Upper lobe of left lung (tissue), 6 donors: ENCODE measurements at regions not wholly inside any gene's neighbourhood (a gene's known extent, or its start where the extent isn't known, plus 50 kb on each side); places are given as distances from the start of the nearest gene placed in this dataset.

ENCODE experiments used
- ATAC-seq, 2 donors: fragments of 200-7000 bp; cut with Tn5 transposase; one replicate each; pipeline ENCODE4 v1.9.1; 2022; ENCODE audit warnings: mild to moderate bottlenecking in 2 of 2, moderate library complexity in 2 of 2; ENCODE audit not compliant: low FRiP score in 2 of 2
- DNase-seq, 2 donors: peaks; one replicate each; pipeline ENCODE4 v3.0.0-alpha.2; 2019 to 2020
- H3K27ac ChIP-seq, 4 donors: fragments of 200-600 bp; sonication (generic); one replicate each; pipeline ENCODE4 v1.5.1; 2016 to 2019
- H3K27me3 ChIP-seq, 4 donors: fragments of 200-600 bp; sonication (generic); one replicate each; pipeline ENCODE4 v1.5.1; 2017 to 2019
- H3K36me3 ChIP-seq, 4 donors: fragments of 200-600 bp; sonication (generic); one replicate each; pipeline ENCODE4 v1.5.1; 2016 to 2019
- H3K4me1 ChIP-seq, 4 donors: fragments of 200-600 bp; sonication (generic); one replicate each; pipeline ENCODE4 v1.5.1; 2018 to 2019
- H3K4me3 ChIP-seq, 4 donors: fragments of 200-600 bp; sonication (generic); one replicate each; pipeline ENCODE4 v1.5.1; 2017 to 2019; ENCODE audit warnings: mild to moderate bottlenecking in 2 of 4, moderate library complexity in 1 of 4
- H3K9me3 ChIP-seq, 4 donors: fragments of 200-600 bp; sonication (generic); one replicate each; pipeline ENCODE4 v1.5.1; 2018 to 2019
- CTCF ChIP-seq, 6 experiments: fragments of 450-650 bp in 4 of 6; fragments of 200-600 bp in 2 of 6; sonication (generic) in 2 of 6; IDR thresholded peaks; one replicate each; pipeline ENCODE4 v1.5.1; 2016 to 2019; ENCODE audit warnings: antibody characterized with exemption in 6 of 6
- EP300 ChIP-seq, 4 donors: sonication (generic); formaldehyde crosslinking; IDR thresholded peaks; one replicate each; pipeline ENCODE4 v1.5.1; 2017; ENCODE audit warnings: antibody characterized with exemption in 4 of 4, control low read depth in 2 of 4
- POLR2A ChIP-seq, 4 donors: fragments of 450-650 bp; IDR thresholded peaks; one replicate each; pipeline ENCODE4 v1.5.1; 2016 to 2017; ENCODE audit warnings: antibody characterized with exemption in 4 of 4, mild to moderate bottlenecking in 2 of 4
- POLR2AphosphoS5 ChIP-seq, 2 donors: sonication (generic); formaldehyde crosslinking; IDR thresholded peaks; one replicate each; pipeline ENCODE4 v1.5.1; 2017; ENCODE audit warnings: antibody characterized with exemption in 2 of 2
- WGBS, 2 donors: methylation state at CpG; one replicate each; pipeline ENCODE4 v1.1.5; 2017 to 2018; 5-methylcytosine and 5-hydroxymethylcytosine counted together
- donor health status: DM: no; HTN: no; CAD: no; lungs with moderate emphysema.
- donor health status: DM: no; HTN: yes; CAD: no; lungs with severe emphysema.

- H3K27ac ChIP-seq: no peak overlapping the region
- TF ChIP-seq POLR2AphosphoS5 (IDR thresholded peaks at IDR 0.05) (no peak), CTCF (IDR thresholded peaks at IDR 0.05) (no peak), EP300 (IDR thresholded peaks at IDR 0.05) (no peak), POLR2A (IDR thresholded peaks at IDR 0.05) (no peak)
- H3K4me1 ChIP-seq: no peaks in the 10 kb centered on the region
- H3K9me3 ChIP-seq: no peaks in the 10 kb centered on the region
- H3K4me3 ChIP-seq: no peak overlapping the region
- DNase-seq: no peak
- H3K27me3 ChIP-seq: no peaks in the 10 kb centered on the region
- 43 to 49% methylated on average over 2 of the region's 2 CpGs for WGBS, 2 donors
- no peaks in the 10 kb centered on the region for H3K36me3 ChIP-seq
- no peak for ATAC-seq
These were observed 222.2 kb downstream of the C11orf87 start for GRCh38 chr11:109644152-109644551.

GRCh38 chr11:109648804-109649203 is 226.8 kb downstream of the C11orf87 start:
- Histone ChIP-seq H3K27ac (no peak overlapping the region), H3K27me3 (no peaks in the 10 kb centered on the region), H3K4me1 (no peaks in the 10 kb centered on the region), H3K36me3 (no peaks in the 10 kb centered on the region), H3K4me3 (no peak overlapping the region), H3K9me3 (no peaks in the 10 kb centered on the region)
- TF ChIP-seq POLR2A (IDR thresholded peaks at IDR 0.05) (no peak), CTCF (IDR thresholded peaks at IDR 0.05) (no peak), POLR2AphosphoS5 (IDR thresholded peaks at IDR 0.05) (no peak), EP300 (IDR thresholded peaks at IDR 0.05) (no peak)
- no peak for ATAC-seq
- no peak for DNase-seq

GRCh38 chr11:109654091-109654490 is 232.1 kb downstream of the C11orf87 start:
- Histone ChIP-seq H3K9me3 (no peaks in the 10 kb centered on the region), H3K27ac (no peak overlapping the region), H3K4me1 (no peaks in the 10 kb centered on the region), H3K4me3 (no peak overlapping the region), H3K36me3 (no peaks in the 10 kb centered on the region), H3K27me3 (no peaks in the 10 kb centered on the region)
- no peak for ATAC-seq
- no peak for DNase-seq
- WGBS, 2 donors: 70 to 86% methylated on average over 2 of the region's 2 CpGs
- TF ChIP-seq POLR2A (IDR thresholded peaks at IDR 0.05): no peak
- TF ChIP-seq POLR2AphosphoS5 (IDR thresholded peaks at IDR 0.05): no peak
- no peak for TF ChIP-seq EP300 (IDR thresholded peaks at IDR 0.05)
- TF ChIP-seq CTCF (IDR thresholded peaks at IDR 0.05): no peak

GRCh38 chr11:109658190-109658589 is 236.2 kb downstream of the C11orf87 start:
- peak in 1 of 2 donors; percentile 32 for ATAC-seq
- no peak overlapping the region for H3K27ac ChIP-seq
- H3K36me3 ChIP-seq: no peaks in the 10 kb centered on the region
- TF ChIP-seq CTCF (IDR thresholded peaks at IDR 0.05) (no peak), POLR2A (IDR thresholded peaks at IDR 0.05) (no peak), EP300 (IDR thresholded peaks at IDR 0.05) (no peak), POLR2AphosphoS5 (IDR thresholded peaks at IDR 0.05) (no peak)
- H3K4me1 ChIP-seq: no peaks in the 10 kb centered on the region
- H3K27me3 ChIP-seq: no peaks in the 10 kb centered on the region
- H3K4me3 ChIP-seq: no peak overlapping the region
- no peak for DNase-seq
- 65 to 90% methylated on average over 4 of the region's 4 CpGs for WGBS, 2 donors
- H3K9me3 ChIP-seq: no peaks in the 10 kb centered on the region

- TF ChIP-seq POLR2A (IDR thresholded peaks at IDR 0.05) (no peak), EP300 (IDR thresholded peaks at IDR 0.05) (no peak), CTCF (IDR thresholded peaks at IDR 0.05) (no peak), POLR2AphosphoS5 (IDR thresholded peaks at IDR 0.05) (no peak)
- no peak for ATAC-seq
- WGBS, 2 donors: 98% methylated on average over 2 of the region's 2 CpGs
These were observed 245.7 kb downstream of the C11orf87 start for GRCh38 chr11:109667719-109668118.

More at GRCh38 chr11:109667719-109668118, 245.7 kb downstream of the C11orf87 start:
- H3K36me3 ChIP-seq: no peaks in the 10 kb centered on the region
- H3K4me1 ChIP-seq: peaks cover 0 to 14% (median 2%) of the 10 kb centered on the region in 4 donors
- H3K27ac ChIP-seq: no peak overlapping the region
- no peaks in the 10 kb centered on the region for H3K27me3 ChIP-seq
- DNase-seq: no peak
- H3K9me3 ChIP-seq: peaks cover 0 to 5% (median 2%) of the 10 kb centered on the region in 4 donors
- no peak overlapping the region for H3K4me3 ChIP-seq
